GM12874 (cell line): ENCODE measurements at regions not wholly inside any gene's neighbourhood (a gene's known extent, or its start where the extent isn't known, plus 50 kb on each side); places are given as distances from the start of the nearest gene placed in this dataset.

Experiments used
- TF ChIP-seq, protein P1 (sequence below): IDR thresholded peaks from 2 replicates; pipeline ENCODE4 v1.5.1; 2011; ENCODE audit warnings: low read depth, mild to moderate bottlenecking, control low read depth, low read length, moderate library complexity; ENCODE audit not compliant: insufficient read depth

GRCh38 chr2:8595811-8596600 is 85.8 kb upstream of the ID2 start:
- TF ChIP-seq, protein P1, sequence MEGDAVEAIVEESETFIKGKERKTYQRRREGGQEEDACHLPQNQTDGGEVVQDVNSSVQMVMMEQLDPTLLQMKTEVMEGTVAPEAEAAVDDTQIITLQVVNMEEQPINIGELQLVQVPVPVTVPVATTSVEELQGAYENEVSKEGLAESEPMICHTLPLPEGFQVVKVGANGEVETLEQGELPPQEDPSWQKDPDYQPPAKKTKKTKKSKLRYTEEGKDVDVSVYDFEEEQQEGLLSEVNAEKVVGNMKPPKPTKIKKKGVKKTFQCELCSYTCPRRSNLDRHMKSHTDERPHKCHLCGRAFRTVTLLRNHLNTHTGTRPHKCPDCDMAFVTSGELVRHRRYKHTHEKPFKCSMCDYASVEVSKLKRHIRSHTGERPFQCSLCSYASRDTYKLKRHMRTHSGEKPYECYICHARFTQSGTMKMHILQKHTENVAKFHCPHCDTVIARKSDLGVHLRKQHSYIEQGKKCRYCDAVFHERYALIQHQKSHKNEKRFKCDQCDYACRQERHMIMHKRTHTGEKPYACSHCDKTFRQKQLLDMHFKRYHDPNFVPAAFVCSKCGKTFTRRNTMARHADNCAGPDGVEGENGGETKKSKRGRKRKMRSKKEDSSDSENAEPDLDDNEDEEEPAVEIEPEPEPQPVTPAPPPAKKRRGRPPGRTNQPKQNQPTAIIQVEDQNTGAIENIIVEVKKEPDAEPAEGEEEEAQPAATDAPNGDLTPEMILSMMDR = no peak

DNA sequence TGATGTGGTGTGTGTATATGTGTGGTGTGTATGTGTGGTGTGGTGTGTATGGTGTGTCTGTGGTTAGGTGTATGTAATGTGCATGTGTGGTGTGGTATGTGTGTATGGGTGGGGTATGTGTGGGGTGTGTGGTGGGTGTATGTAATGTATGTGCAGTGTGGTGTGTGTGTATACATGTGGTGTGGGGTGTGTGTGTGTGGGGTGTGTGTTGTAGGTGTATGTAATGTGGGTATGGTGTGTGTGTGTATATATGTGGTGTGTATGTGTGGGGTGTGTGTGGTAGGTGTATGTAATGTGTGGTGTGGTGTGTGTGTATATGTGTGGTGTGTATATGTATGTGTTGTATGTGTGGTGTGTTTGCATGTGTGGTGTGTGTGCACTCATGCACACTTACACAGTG is 84.8 kb upstream of the ID2 start:
- TF ChIP-seq, protein P1 = no peak

- TF ChIP-seq, protein P1 = no peak
These were observed 84.2 kb upstream of the ID2 start for GRCh38 chr2:8597559-8598225.

DNA sequence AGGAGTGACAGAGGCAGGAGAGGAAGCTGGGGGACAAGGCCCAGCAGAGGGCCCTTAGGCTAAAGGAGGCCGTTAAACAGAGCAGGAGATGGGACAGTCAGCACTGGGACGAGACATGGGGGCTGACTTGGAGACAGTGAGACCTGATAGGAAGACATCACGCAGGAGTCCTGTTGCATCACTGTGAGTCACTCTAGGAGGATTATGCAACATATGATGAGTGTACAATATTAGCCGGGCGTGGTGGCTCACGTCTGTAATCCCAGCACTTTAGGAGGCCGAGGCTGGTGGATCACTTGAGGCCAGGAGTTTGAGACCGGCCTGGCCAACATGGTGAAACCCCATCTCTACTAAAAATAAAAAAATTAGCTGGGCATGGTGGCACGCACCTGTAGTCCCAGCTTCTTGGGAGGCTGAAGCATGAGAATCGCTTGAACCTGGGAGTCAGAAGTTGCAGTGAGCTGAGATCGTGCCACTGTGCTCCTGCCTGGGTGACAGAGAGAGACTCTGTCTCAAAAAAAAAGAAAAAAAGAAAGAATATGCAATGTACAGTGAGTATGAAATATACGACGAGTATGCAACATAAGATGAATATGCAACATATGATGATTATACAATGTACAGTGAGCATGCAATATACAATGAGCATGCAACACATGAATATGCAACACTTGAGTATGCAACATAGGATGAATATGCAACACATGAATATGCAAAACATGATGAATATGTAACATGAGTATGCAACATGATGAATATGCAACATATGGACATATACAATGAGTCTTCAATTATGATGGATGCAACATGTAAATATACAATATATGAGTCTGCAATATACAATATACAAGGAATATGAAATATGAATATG is 83.3 kb upstream of the ID2 start:
- TF ChIP-seq, protein P1 = no peak

GRCh38 chr2:8599421-8600242 is 82.2 kb upstream of the ID2 start:
- TF ChIP-seq, protein P1 = no peak

DNA sequence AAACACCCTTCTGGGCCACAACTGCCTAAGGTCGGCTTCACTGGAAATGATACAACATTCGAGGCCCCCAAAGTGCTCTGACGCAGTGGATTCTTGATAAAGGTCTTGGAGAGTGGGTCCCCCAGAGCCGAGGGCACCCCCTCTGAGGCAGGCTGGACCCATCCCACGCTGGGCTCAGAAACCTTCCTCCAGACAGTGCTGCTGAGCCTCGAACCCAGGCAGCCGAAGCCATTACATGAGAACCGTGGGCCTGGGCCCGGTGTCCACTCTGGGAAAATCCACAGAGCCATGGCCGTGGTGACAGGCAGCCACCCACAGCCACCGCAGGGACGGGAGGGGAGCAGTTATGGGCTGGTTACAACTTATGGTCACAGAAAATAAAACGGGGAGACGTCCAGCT is 81.4 kb upstream of the ID2 start:
- TF ChIP-seq, protein P1 = no peak
